B cell (primary cell): ENCODE measurements at regions not wholly inside any gene's neighbourhood (a gene's known extent, or its start where the extent isn't known, plus 50 kb on each side); places are given as distances from the start of the nearest gene placed in this dataset. TPM values are rescaled to one million over a fixed set of nuclear protein-coding genes. Genes with fewer than 3 reads are reported as not detected.

Experiments
- ATAC-seq: fragments of 200-7000 bp; cut with Tn5 transposase; one replicate; pipeline ENCODE4 v1.10.0; 2021; ENCODE audit warnings: low read depth, mild to moderate bottlenecking, moderate number of reproducible peaks, moderate library complexity
- CTCF ChIA-PET: fragments of 350-600 bp; sonication (Branson Sonifier 250); formaldehyde crosslinking; loops from one replicate; lab custom pipeline; 2021; ENCODE audit warnings: antibody characterized with exemption, inconsistent platforms; lab: Charles Lee
- POLR2A ChIA-PET: fragments of 350-600 bp; sonication (Branson Sonifier 250); formaldehyde crosslinking; loops from one replicate; lab custom pipeline; 2021; ENCODE audit warnings: antibody characterized with exemption; lab: Charles Lee
- DNase-seq: peaks from one replicate; pipeline ENCODE4 v3.0.0; 2013
- H2AFZ ChIP-seq: 2 replicates; pipeline ENCODE4 v1.6.1; 2012; ENCODE audit warnings: mild to moderate bottlenecking, low read depth, low read length; ENCODE audit not compliant: insufficient read depth, poor library complexity, severe bottlenecking
- H3K27ac ChIP-seq, 2 donors: 1 replicate in 1 of 2; 2 replicates in 1 of 2; pipeline ENCODE4 v1.5.1; 2012 to 2013; ENCODE audit warnings: low read length in 2 of 2, mild to moderate bottlenecking in 2 of 2, moderate library complexity in 1 of 2
- H3K27me3 ChIP-seq, 4 experiments: fragments of 200-600 bp in 1 of 4; sonication (generic) in 1 of 4; replicated peaks in 1 of 4; 1 replicate in 2 of 4; 2 replicates in 2 of 4; pipeline versions ENCODE4 v1.6.1 to v1.7.0; 2013 to 2016; ENCODE audit warnings: low read length in 3 of 4, mild to moderate bottlenecking in 2 of 4, mixed read lengths in 1 of 4, moderate library complexity in 1 of 4; ENCODE audit not compliant: insufficient read depth in 4 of 4, control insufficient read depth in 3 of 4; ENCODE audit errors: control extremely low read depth in 1 of 4
- H3K36me3 ChIP-seq, 2 experiments: replicated peaks in 1 of 2; 1 replicate in 1 of 2; 2 replicates in 1 of 2; pipeline versions ENCODE4 v1.6.1 to v1.7.1; 2013; ENCODE audit warnings: low read length in 1 of 2; ENCODE audit not compliant: insufficient read depth in 2 of 2, control insufficient read depth in 1 of 2; ENCODE audit errors: control extremely low read depth in 1 of 2, extremely low read depth in 1 of 2
- H3K4me1 ChIP-seq, 2 donors: fragments of 200-600 bp in 1 of 2; sonication (generic) in 1 of 2; 1 replicate in 1 of 2; 2 replicates in 1 of 2; pipeline versions ENCODE4 v1.5.1 to v1.6.1; 2013 to 2017; ENCODE audit warnings: low read length in 2 of 2; ENCODE audit not compliant: control insufficient read depth in 2 of 2, insufficient read depth in 2 of 2
- H3K4me2 ChIP-seq: replicated peaks from 2 replicates; pipeline ENCODE3; 2012; ENCODE audit warnings: mild to moderate bottlenecking, low read depth, low read length; ENCODE audit not compliant: poor library complexity, severe bottlenecking
- H3K4me3 ChIP-seq, 5 experiments: fragments of 200-600 bp in 1 of 5; sonication (generic) in 1 of 5; 1 replicate in 3 of 5; 2 replicates in 2 of 5; pipeline versions ENCODE4 v1.5.1 to v1.7.0; 2011 to 2016; ENCODE audit warnings: low read length in 4 of 5, mild to moderate bottlenecking in 4 of 5, low read depth in 2 of 5, control low read depth in 1 of 5, moderate library complexity in 1 of 5; ENCODE audit not compliant: insufficient read depth in 1 of 5; ENCODE audit errors: control extremely low read depth in 1 of 5, extremely low read depth in 1 of 5
- H3K79me2 ChIP-seq: fragments of 200-600 bp; sonication (generic); one replicate; pipeline ENCODE4 v1.6.0; 2016; ENCODE audit warnings: low read length; ENCODE audit not compliant: control insufficient read depth, insufficient read depth
- H3K9ac ChIP-seq: fragments of 200-600 bp; sonication (generic); 2 replicates; pipeline ENCODE4 v1.6.1; 2017; ENCODE audit warnings: mild to moderate bottlenecking, low read length, moderate library complexity
- H3K9me3 ChIP-seq, 3 donors: one replicate each; pipeline versions ENCODE4 v1.6.1 to v1.7.1; 2013; ENCODE audit warnings: low read length in 2 of 3; ENCODE audit not compliant: control insufficient read depth in 2 of 3, insufficient read depth in 1 of 3; ENCODE audit errors: control extremely low read depth in 1 of 3
- H4K20me1 ChIP-seq: 2 replicates; pipeline ENCODE4 v1.6.0; 2012; ENCODE audit warnings: mild to moderate bottlenecking, low read length; ENCODE audit not compliant: insufficient read depth, control insufficient read depth, poor library complexity, severe bottlenecking
- H3K27ac Mint-ChIP-seq: one replicate; pipeline ENCODE4 v1.8.0; 2021; ENCODE audit warnings: mixed read lengths
- H3K27me3 Mint-ChIP-seq: one replicate; pipeline ENCODE4 v1.8.0; 2021; ENCODE audit warnings: mixed read lengths
- H3K4me1 Mint-ChIP-seq: one replicate; pipeline ENCODE4 v1.8.0; 2021; ENCODE audit warnings: mixed read lengths
- H3K4me3 Mint-ChIP-seq: one replicate; pipeline ENCODE4 v1.8.0; 2021; ENCODE audit warnings: mixed read lengths
- H3K9me3 Mint-ChIP-seq: one replicate; pipeline ENCODE4 v1.8.0; 2022; ENCODE audit warnings: mixed read lengths; ENCODE audit not compliant: insufficient read depth
- CTCF ChIP-seq: fragments of 200-600 bp; IDR thresholded peaks from one replicate; pipeline ENCODE4 v1.8.0; 2022; ENCODE audit warnings: antibody characterized with exemption, mild to moderate bottlenecking
- EZH2 ChIP-seq: IDR thresholded peaks from 2 replicates; pipeline ENCODE4 v1.6.1; 2012; ENCODE audit warnings: borderline replicate concordance, low read depth, mild to moderate bottlenecking, moderate library complexity, low read length; ENCODE audit not compliant: insufficient read depth, poor library complexity, severe bottlenecking
- WGBS: methylation state at CpG from one replicate; pipeline ENCODE4 v1.1.5; 2013; ENCODE audit warnings: missing lambda C conversion rate; ENCODE audit not compliant: insufficient coverage; 5-methylcytosine and 5-hydroxymethylcytosine counted together
- intact Hi-C: fragments of 100-400 bp; cut with micrococcal nuclease; formaldehyde crosslinking; loops from one replicate; pipeline ENCODE4 v1.10.0; 2022
- small RNA-seq: library from RNA; depleted of rRNA; stranded (forward); fragments of <200 nt; gene quantifications from one replicate; pipeline ENCODE3, GENCODE V24; 2012; ENCODE audit warnings: low replicate concordance, low read depth; ENCODE audit not compliant: insufficient read length

DNA sequence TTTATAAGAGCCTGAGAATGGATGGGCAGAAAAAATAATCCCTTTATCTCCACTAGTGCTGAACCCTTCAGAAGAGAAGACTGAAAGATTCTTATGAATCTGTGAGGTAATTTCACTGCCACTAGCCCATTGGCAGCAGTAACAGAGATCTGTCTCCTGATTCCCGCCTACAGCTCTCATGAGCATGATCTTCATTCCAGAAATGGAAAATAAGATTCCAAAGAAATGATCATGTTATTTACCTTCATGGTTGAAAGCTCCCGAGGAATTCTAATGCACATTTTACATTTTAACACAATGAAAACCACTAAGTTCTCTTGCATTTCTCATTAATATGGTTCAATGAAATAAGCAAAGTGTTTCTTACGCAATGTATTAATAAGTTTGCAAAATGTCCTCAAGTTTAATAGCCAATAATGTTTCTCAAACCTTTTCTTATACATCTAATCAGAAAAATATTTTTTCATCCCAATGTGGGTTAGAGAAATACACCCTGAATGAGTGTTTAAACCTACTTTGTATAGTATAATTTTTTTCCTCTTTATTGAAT is 905.6 kb downstream of the TMEM182 start:
- no peak for DNase-seq
- no peak overlapping the region for H3K4me2 ChIP-seq
- H3K4me3 ChIP-seq = no peak overlapping the region
- CTCF ChIA-PET = no interaction called here
- Mint-ChIP-seq H3K4me1 (no peaks in the 10 kb centered on the region), H3K27ac (no peak overlapping the region), H3K9me3 (no peaks in the 10 kb centered on the region), H3K27me3 (no peaks in the 10 kb centered on the region), H3K4me3 (no peak overlapping the region)
- intact Hi-C loops = no loop called here
- H4K20me1 ChIP-seq = no peaks in the 10 kb centered on the region
- H3K36me3 ChIP-seq = no peaks in the 10 kb centered on the region
- TF ChIP-seq CTCF (no peak), EZH2 (no peak)
- no peaks in the 10 kb centered on the region for H3K4me1 ChIP-seq
- no peaks in the 10 kb centered on the region for H3K79me2 ChIP-seq
- POLR2A ChIA-PET = no interaction called here
- no peak overlapping the region for H3K9ac ChIP-seq
- H2AFZ ChIP-seq = no peak overlapping the region
- no CpG with 5 or more reads among the region's 3 CpGs for WGBS
- H3K27me3 ChIP-seq = no peaks in the 10 kb centered on the region
- H3K27ac ChIP-seq = no peak overlapping the region
- no peak for ATAC-seq
- peaks cover 0 to 3% (median 0%) of the 10 kb centered on the region in 3 donors for H3K9me3 ChIP-seq

GRCh38 chr2:103669531-103669930 is 907.7 kb downstream of the TMEM182 start:
- Mint-ChIP-seq H3K9me3 (no peaks in the 10 kb centered on the region), H3K4me1 (no peaks in the 10 kb centered on the region), H3K27ac (no peak overlapping the region), H3K4me3 (no peak overlapping the region), H3K27me3 (no peaks in the 10 kb centered on the region)
- POLR2A ChIA-PET = no interaction called here
- CTCF ChIA-PET = no interaction called here
- intact Hi-C loops = no loop called here
- no peak for TF ChIP-seq EZH2
- Histone ChIP-seq H3K9me3 (peaks cover 0 to 3% (median 1%) of the 10 kb centered on the region in 3 donors), H3K9ac (no peak overlapping the region), H3K4me1 (no peaks in the 10 kb centered on the region), H4K20me1 (no peaks in the 10 kb centered on the region), H3K36me3 (no peaks in the 10 kb centered on the region), H3K4me2 (no peak overlapping the region), H3K27ac (no peak overlapping the region), H3K4me3 (no peak overlapping the region), H3K79me2 (no peaks in the 10 kb centered on the region), H3K27me3 (no peaks in the 10 kb centered on the region), H2AFZ (no peak overlapping the region)
- DNase-seq = no peak
- 85% methylated on average over 4 of the region's 6 CpGs for WGBS
- ATAC-seq = no peak

Small RNA genes in the stretch of these regions (small RNA-seq; reads per million reads assigned to genes)
- gene AC010881.1 (not detected), gene AC018880.2 (not detected)
